Osteoblast (primary cell): ENCODE measurements at regions not wholly inside any gene's neighbourhood (a gene's known extent, or its start where the extent isn't known, plus 50 kb on each side); places are given as distances from the start of the nearest gene placed in this dataset.

Source experiments
- DNase-seq: peaks from one replicate; pipeline ENCODE4 v3.0.0; 2011; ENCODE audit warnings: low spot score, mixed read lengths; ENCODE audit not compliant: insufficient read length; ENCODE audit errors: missing footprints
- H2AFZ ChIP-seq: 2 replicates; pipeline ENCODE4 v1.6.0; 2011; ENCODE audit warnings: mild to moderate bottlenecking, low read length
- H3K27ac ChIP-seq: 2 replicates; pipeline ENCODE4 v1.5.1; 2011; ENCODE audit warnings: mild to moderate bottlenecking, low read depth, low read length, moderate library complexity
- H3K27me3 ChIP-seq: 2 replicates; pipeline ENCODE4 v1.6.0; 2012; ENCODE audit warnings: mild to moderate bottlenecking, control low read depth, inconsistent platforms, low read length, moderate library complexity; ENCODE audit not compliant: insufficient read depth
- H3K36me3 ChIP-seq: 2 replicates; pipeline ENCODE4 v1.5.1; 2011; ENCODE audit warnings: mild to moderate bottlenecking, low read length, control low read depth, moderate library complexity; ENCODE audit not compliant: insufficient read depth
- H3K4me1 ChIP-seq: 2 replicates; pipeline ENCODE4 v1.5.1; 2011; ENCODE audit warnings: mild to moderate bottlenecking, low read length, control low read depth, moderate library complexity; ENCODE audit not compliant: insufficient read depth
- H3K4me2 ChIP-seq: 2 replicates; pipeline ENCODE4 v1.6.0; 2011; ENCODE audit warnings: mild to moderate bottlenecking, low read length; ENCODE audit not compliant: insufficient read depth
- H3K4me3 ChIP-seq: fragments of 200-600 bp; sonication (generic); 3 replicates; pipeline ENCODE4 v1.5.1; 2012; ENCODE audit warnings: mild to moderate bottlenecking, low read length, inconsistent platforms; ENCODE audit not compliant: insufficient read depth
- H3K79me2 ChIP-seq: 2 replicates; pipeline ENCODE4 v1.6.0; 2012; ENCODE audit warnings: mild to moderate bottlenecking, low read length, control low read depth, inconsistent platforms; ENCODE audit not compliant: insufficient read depth
- H3K9me3 ChIP-seq: 2 replicates; pipeline ENCODE4 v1.5.1; 2011; ENCODE audit warnings: low read depth, low read length, control low read depth
- H4K20me1 ChIP-seq: 2 replicates; pipeline ENCODE4 v1.6.0; 2012; ENCODE audit warnings: mild to moderate bottlenecking, low read length, control low read depth; ENCODE audit not compliant: insufficient read depth
- CTCF ChIP-seq: IDR thresholded peaks from 2 replicates; pipeline ENCODE4 v1.5.1; 2011; ENCODE audit warnings: mild to moderate bottlenecking, low read depth, low read length, moderate library complexity; ENCODE audit errors: extremely low read depth

- Histone ChIP-seq H3K27me3 (no peaks in the 10 kb centered on the region), H3K4me2 (no peak overlapping the region), H4K20me1 (no peaks in the 10 kb centered on the region), H3K4me1 (no peaks in the 10 kb centered on the region), H3K79me2 (no peaks in the 10 kb centered on the region), H3K9me3 (no peaks in the 10 kb centered on the region), H3K4me3 (no peak overlapping the region), H3K27ac (no peak overlapping the region), H3K36me3 (no peaks in the 10 kb centered on the region), H2AFZ (no peak overlapping the region)
- no peak for DNase-seq
- TF ChIP-seq CTCF = no peak
Measured at GRCh38 chr9:28004900-28005299, 431.6 kb upstream of the C9orf72 start.

GRCh38 chr9:28005779-28006178 lies 432.5 kb upstream of the C9orf72 start:
- Histone ChIP-seq H3K79me2 (no peaks in the 10 kb centered on the region), H2AFZ (no peak overlapping the region), H3K9me3 (no peaks in the 10 kb centered on the region), H3K4me1 (no peaks in the 10 kb centered on the region), H3K4me3 (no peak overlapping the region), H3K27me3 (no peaks in the 10 kb centered on the region), H4K20me1 (no peaks in the 10 kb centered on the region), H3K4me2 (no peak overlapping the region), H3K36me3 (no peaks in the 10 kb centered on the region), H3K27ac (no peak overlapping the region)
- DNase-seq = no peak
- TF ChIP-seq CTCF = no peak

- peak; percentile 10 for DNase-seq
- no peaks in the 10 kb centered on the region for H3K36me3 ChIP-seq
- H3K4me3 ChIP-seq = no peak overlapping the region
- H2AFZ ChIP-seq = no peak overlapping the region
- no peaks in the 10 kb centered on the region for H3K4me1 ChIP-seq
- H3K27me3 ChIP-seq = no peaks in the 10 kb centered on the region
- no peak for TF ChIP-seq CTCF
- H4K20me1 ChIP-seq = no peaks in the 10 kb centered on the region
- peaks cover 3% of the 10 kb centered on the region for H3K9me3 ChIP-seq
- no peak overlapping the region for H3K4me2 ChIP-seq
- H3K27ac ChIP-seq = no peak overlapping the region
- no peaks in the 10 kb centered on the region for H3K79me2 ChIP-seq
Measured at GRCh38 chr9:28007097-28007817, 434.0 kb upstream of the C9orf72 start.

- Histone ChIP-seq H3K27ac (no peak overlapping the region), H3K4me2 (no peak overlapping the region), H3K27me3 (no peaks in the 10 kb centered on the region), H4K20me1 (no peaks in the 10 kb centered on the region), H3K4me3 (no peak overlapping the region), H3K79me2 (no peaks in the 10 kb centered on the region), H3K9me3 (peaks cover 3% of the 10 kb centered on the region), H2AFZ (no peak overlapping the region), H3K4me1 (no peaks in the 10 kb centered on the region), H3K36me3 (no peaks in the 10 kb centered on the region)
- TF ChIP-seq CTCF = no peak
- DNase-seq = no peak
Measured at GRCh38 chr9:28014212-28014611, 440.9 kb upstream of the C9orf72 start.
